HEK293T (cell line): ENCODE measurements at regions not wholly inside any gene's neighbourhood (a gene's known extent, or its start where the extent isn't known, plus 50 kb on each side); places are given as distances from the start of the nearest gene placed in this dataset.

ENCODE experiments used
- ARNT ChIP-seq: fragments of 450-650 bp; IDR thresholded peaks from 2 replicates; pipeline ENCODE4 v1.6.1; 2017; ENCODE audit warnings: mild to moderate bottlenecking
- BHLHE40 ChIP-seq: fragments of 450-650 bp; IDR thresholded peaks from 2 replicates; pipeline ENCODE4 v1.6.1; 2016; ENCODE audit warnings: mild to moderate bottlenecking, moderate library complexity, borderline replicate concordance
- FOXM1 ChIP-seq: fragments of 450-650 bp; IDR thresholded peaks from 2 replicates; pipeline ENCODE4 v1.6.1; 2017; ENCODE audit warnings: mild to moderate bottlenecking, borderline replicate concordance
- HDGF ChIP-seq: fragments of 450-650 bp; IDR thresholded peaks from 2 replicates; pipeline ENCODE4 v1.6.1; 2017; ENCODE audit warnings: antibody characterized with exemption, borderline replicate concordance
- LEF1 ChIP-seq: fragments of 450-650 bp; IDR thresholded peaks from 2 replicates; pipeline ENCODE4 v1.6.1; 2017; ENCODE audit warnings: mild to moderate bottlenecking, borderline replicate concordance
- SP1 ChIP-seq: fragments of 450-650 bp; IDR thresholded peaks from 2 replicates; pipeline ENCODE4 v1.6.1; 2017
- SUZ12 ChIP-seq: fragments of 450-650 bp; IDR thresholded peaks from 2 replicates; pipeline ENCODE4 v1.6.1; 2016; ENCODE audit warnings: mild to moderate bottlenecking
- TARDBP ChIP-seq: fragments of 450-650 bp; IDR thresholded peaks from 2 replicates; pipeline ENCODE4 v1.6.1; 2016

- TF ChIP-seq SP1: no peak
- TF ChIP-seq SUZ12: no peak
- no peak for TF ChIP-seq BHLHE40
- TF ChIP-seq ARNT: no peak
- TF ChIP-seq HDGF: no peak
- no peak for TF ChIP-seq FOXM1
- no peak for TF ChIP-seq TARDBP
- TF ChIP-seq LEF1: no peak
Measured at GRCh38 chr1:57605933-57606332, 182.1 kb upstream of the DAB1 start.
